ENCODE measurements at regions not wholly inside any gene's neighbourhood (a gene's known extent, or its start where the extent isn't known, plus 50 kb on each side); places are given as distances from the start of the nearest gene placed in this dataset.

DNA sequence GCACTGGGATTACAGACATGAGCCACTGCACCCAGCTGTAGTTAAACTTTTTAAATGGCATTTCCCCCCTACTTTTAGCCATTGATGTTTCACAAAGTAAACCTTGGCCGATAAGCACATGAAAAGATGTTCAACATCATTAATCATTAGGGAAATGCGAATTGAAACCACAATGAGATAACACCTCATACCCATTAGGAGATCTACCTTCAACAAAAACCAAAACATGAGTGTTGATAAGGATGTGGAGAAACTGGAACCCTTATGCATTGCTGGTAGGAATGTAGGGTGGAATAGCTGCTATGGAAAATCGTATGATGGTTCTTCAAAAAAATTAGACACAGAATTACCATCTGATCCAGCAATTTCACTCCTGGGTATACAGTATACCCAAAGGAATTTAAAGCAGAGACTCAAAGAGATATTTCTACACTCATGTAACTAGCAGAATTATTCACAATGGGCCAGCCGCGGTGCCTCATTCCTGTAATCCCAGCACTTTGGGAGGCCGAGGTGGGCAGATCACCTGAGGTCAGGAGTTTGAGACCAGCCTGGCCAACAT lies 286.5 kb upstream of the JARID2 start:
- TF ChIP-seq TBL1XR1 (IDR thresholded peaks at IDR 0.05; ENCODE audit: low read depth, low read length) (no peak), CHD1 (IDR thresholded peaks at IDR 0.05; ENCODE audit: low read depth, low read length) (no peak)
- TF ChIP-seq, protein P1, sequence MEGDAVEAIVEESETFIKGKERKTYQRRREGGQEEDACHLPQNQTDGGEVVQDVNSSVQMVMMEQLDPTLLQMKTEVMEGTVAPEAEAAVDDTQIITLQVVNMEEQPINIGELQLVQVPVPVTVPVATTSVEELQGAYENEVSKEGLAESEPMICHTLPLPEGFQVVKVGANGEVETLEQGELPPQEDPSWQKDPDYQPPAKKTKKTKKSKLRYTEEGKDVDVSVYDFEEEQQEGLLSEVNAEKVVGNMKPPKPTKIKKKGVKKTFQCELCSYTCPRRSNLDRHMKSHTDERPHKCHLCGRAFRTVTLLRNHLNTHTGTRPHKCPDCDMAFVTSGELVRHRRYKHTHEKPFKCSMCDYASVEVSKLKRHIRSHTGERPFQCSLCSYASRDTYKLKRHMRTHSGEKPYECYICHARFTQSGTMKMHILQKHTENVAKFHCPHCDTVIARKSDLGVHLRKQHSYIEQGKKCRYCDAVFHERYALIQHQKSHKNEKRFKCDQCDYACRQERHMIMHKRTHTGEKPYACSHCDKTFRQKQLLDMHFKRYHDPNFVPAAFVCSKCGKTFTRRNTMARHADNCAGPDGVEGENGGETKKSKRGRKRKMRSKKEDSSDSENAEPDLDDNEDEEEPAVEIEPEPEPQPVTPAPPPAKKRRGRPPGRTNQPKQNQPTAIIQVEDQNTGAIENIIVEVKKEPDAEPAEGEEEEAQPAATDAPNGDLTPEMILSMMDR (IDR thresholded peaks at IDR 0.05 in 2 of 3, conservative IDR thresholded peaks at IDR 0.05 in 1 of 3; ENCODE audit: control insufficient read depth in 2 of 3, extremely low read depth in 1 of 3, insufficient read depth in 1 of 3, low read depth in 3 of 3, low read length in 3 of 3), result no peak

Measured in GM12878 (cell line).